C4-2B (cell line): ENCODE measurements at regions not wholly inside any gene's neighbourhood (a gene's known extent, or its start where the extent isn't known, plus 50 kb on each side); places are given as distances from the start of the nearest gene placed in this dataset.

Experiments
- CTCF ChIP-seq: fragments of 450-650 bp; conservative IDR thresholded peaks from 2 replicates; pipeline ENCODE4 v1.5.1; 2017; ENCODE audit warnings: mild to moderate bottlenecking
- ZFX ChIP-seq: fragments of 450-650 bp; IDR thresholded peaks from 2 replicates; pipeline ENCODE4 v1.6.1; 2017

DNA sequence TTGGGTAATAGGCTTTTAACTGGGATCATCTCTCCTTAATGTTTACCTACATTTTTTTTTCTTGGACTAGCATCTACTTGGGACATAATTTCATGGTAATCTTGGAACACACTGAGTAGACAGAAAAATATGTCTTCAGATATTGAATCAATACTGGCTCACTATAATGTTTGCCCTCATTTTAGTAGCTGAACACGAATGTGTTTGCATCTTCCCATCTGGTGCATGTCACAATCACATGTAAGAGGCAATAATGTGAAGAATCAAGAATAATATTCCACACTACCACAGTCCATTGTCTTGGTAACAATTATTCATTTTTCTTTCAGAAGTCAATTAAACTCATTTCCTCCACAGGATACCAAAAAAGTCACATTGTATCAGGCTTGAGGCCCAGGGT is 382.7 kb upstream of the CDH10 start:
- TF ChIP-seq CTCF (no peak), ZFX (no peak)
